ENCODE measurements at regions not wholly inside any gene's neighbourhood (a gene's known extent, or its start where the extent isn't known, plus 50 kb on each side); places are given as distances from the start of the nearest gene placed in this dataset.
A peak's percentile ranks its signal among the peaks of the same experiment; 100 is the strongest.

GRCh38 chr1:224513383-224513782 is 78.8 kb upstream of the WDR26 start:
- intact Hi-C loops (cut with DNase I): loop anchor here (5.0 kb wide), 1 partner anchor 339 kb away; no protein-coding TSS in a partner anchor

GRCh38 chr1:224513787-224514209 is 79.2 kb upstream of the WDR26 start:
- TF ChIP-seq CTCF (IDR thresholded peaks at IDR 0.05): peak; percentile 91
- peak; percentile 85 for DNase-seq

More at GRCh38 chr1:224513383-224513782, 78.8 kb upstream of the WDR26 start:
- ATAC-seq (no peak), DNase-seq (no peak)
- no peaks in the 10 kb centered on the region for H3K36me3 ChIP-seq
- H3K9me3 ChIP-seq: no peaks in the 10 kb centered on the region
- no peak overlapping the region for H3K27ac ChIP-seq
- H3K4me3 ChIP-seq: no peak overlapping the region
- H3K27me3 ChIP-seq (ENCODE audit: low read depth): no peaks in the 10 kb centered on the region
- H3K4me1 ChIP-seq: no peaks in the 10 kb centered on the region
- TF ChIP-seq CTCF (IDR thresholded peaks at IDR 0.05): no peak

DNA sequence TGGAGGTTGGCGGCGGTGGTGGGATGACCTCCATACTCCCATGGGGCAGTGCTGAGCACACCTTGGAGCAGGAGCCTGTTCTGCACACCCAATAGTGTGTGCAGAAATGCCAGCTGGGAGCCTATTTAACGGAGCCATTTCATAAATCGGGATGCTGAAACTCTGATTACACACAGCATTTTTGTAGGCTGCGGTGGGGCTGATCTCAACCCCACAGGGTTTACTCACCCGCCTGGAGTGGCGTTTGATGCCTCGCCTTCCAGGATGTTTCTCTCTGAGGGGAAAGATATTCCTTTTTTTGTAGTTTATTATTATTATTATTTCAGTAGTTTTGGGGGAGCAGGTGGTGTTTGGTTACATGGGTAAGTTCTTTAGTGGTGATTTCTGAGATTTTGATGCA is 82.6 kb upstream of the WDR26 start:
- Histone ChIP-seq H3K4me1 (no peaks in the 10 kb centered on the region), H3K27me3 (ENCODE audit: low read depth) (no peaks in the 10 kb centered on the region), H3K36me3 (no peaks in the 10 kb centered on the region), H3K4me3 (no peak overlapping the region), H3K9me3 (no peaks in the 10 kb centered on the region), H3K27ac (no peak overlapping the region)
- TF ChIP-seq CTCF (IDR thresholded peaks at IDR 0.05): no peak
- DNase-seq: no peak
- ATAC-seq: no peak
- intact Hi-C loops (cut with DNase I): no loop called here

More at GRCh38 chr1:224513787-224514209, 79.2 kb upstream of the WDR26 start:
- Histone ChIP-seq H3K9me3 (no peaks in the 10 kb centered on the region), H3K27me3 (ENCODE audit: low read depth) (no peaks in the 10 kb centered on the region), H3K4me3 (no peak overlapping the region), H3K4me1 (no peaks in the 10 kb centered on the region), H3K36me3 (no peaks in the 10 kb centered on the region), H3K27ac (no peak overlapping the region)
- intact Hi-C loops (cut with DNase I): loop anchor here (5.0 kb wide), 1 partner anchor 339 kb away; no protein-coding TSS in a partner anchor
- peak; percentile 92 to 94 for ATAC-seq

GRCh38 chr1:224518528-224518927 is 83.9 kb upstream of the WDR26 start:
- H3K27ac ChIP-seq: no peak overlapping the region
- no peaks in the 10 kb centered on the region for H3K9me3 ChIP-seq
- no peak for DNase-seq
- no peaks in the 10 kb centered on the region for H3K4me1 ChIP-seq
- no peak overlapping the region for H3K4me3 ChIP-seq
- ATAC-seq: no peak
- no peaks in the 10 kb centered on the region for H3K27me3 ChIP-seq (ENCODE audit: low read depth)
- H3K36me3 ChIP-seq: no peaks in the 10 kb centered on the region
- intact Hi-C loops (cut with DNase I): no loop called here
- no peak for TF ChIP-seq CTCF (IDR thresholded peaks at IDR 0.05)

GRCh38 chr1:224519874-224520273 is 85.3 kb upstream of the WDR26 start:
- ATAC-seq (no peak), DNase-seq (no peak)
- no peak overlapping the region for H3K4me3 ChIP-seq
- no peaks in the 10 kb centered on the region for H3K4me1 ChIP-seq
- H3K36me3 ChIP-seq: no peaks in the 10 kb centered on the region
- no peak overlapping the region for H3K27ac ChIP-seq
- intact Hi-C loops (cut with DNase I): no loop called here
- no peak for TF ChIP-seq CTCF (IDR thresholded peaks at IDR 0.05)
- no peaks in the 10 kb centered on the region for H3K27me3 ChIP-seq (ENCODE audit: low read depth)
- no peaks in the 10 kb centered on the region for H3K9me3 ChIP-seq

DNA sequence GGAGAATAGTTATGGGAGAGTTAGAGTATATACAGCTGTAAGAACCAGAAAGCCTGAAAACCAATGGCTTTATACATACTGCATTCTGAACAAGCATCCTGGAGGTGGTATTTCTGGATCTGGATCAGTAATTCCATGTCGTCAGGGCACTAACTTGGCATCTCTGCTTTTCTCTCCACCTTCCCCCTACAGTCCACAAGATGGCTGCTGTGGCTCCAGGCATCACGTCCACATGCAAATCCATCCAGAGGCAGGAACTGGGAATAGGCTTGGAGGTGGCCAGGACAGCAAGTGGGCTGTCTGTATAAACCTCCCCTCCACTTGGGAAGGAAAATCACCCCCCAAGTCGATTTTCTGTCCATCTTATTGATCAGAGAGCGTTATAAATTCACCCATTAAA is 86.2 kb upstream of the WDR26 start:
- no peak for DNase-seq
- intact Hi-C loops (cut with DNase I): no loop called here
- no peaks in the 10 kb centered on the region for H3K4me1 ChIP-seq
- TF ChIP-seq CTCF (IDR thresholded peaks at IDR 0.05): no peak
- H3K27ac ChIP-seq: no peak overlapping the region
- no peaks in the 10 kb centered on the region for H3K27me3 ChIP-seq (ENCODE audit: low read depth)
- no peak for ATAC-seq
- no peaks in the 10 kb centered on the region for H3K9me3 ChIP-seq
- no peaks in the 10 kb centered on the region for H3K36me3 ChIP-seq
- no peak overlapping the region for H3K4me3 ChIP-seq

Measured in lower lobe of right lung (tissue), 2 donors.